ENCODE measurements at regions not wholly inside any gene's neighbourhood (a gene's known extent, or its start where the extent isn't known, plus 50 kb on each side); places are given as distances from the start of the nearest gene placed in this dataset.

DNA sequence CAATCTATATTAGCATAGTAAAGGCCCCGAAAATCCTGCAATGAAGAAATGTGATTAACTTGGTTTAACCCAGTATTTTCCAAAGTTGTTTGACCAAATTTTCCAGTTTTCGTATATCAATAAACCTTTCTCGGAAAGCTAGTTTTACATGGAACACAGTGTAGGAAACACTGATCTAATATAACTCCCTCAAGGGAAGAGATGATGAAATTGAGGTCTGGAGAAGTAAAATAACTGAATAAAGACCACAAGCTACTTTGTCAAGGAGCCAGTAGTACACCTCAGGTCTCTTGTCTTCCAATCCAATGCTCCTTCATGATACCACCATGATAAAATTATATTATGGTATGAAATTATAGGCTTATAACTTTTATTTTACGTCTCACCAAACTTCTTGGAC lies 118.1 kb upstream of the TARS1 start:
- no peak for DNase-seq (ENCODE audit: low read depth, low spot score)

DNA sequence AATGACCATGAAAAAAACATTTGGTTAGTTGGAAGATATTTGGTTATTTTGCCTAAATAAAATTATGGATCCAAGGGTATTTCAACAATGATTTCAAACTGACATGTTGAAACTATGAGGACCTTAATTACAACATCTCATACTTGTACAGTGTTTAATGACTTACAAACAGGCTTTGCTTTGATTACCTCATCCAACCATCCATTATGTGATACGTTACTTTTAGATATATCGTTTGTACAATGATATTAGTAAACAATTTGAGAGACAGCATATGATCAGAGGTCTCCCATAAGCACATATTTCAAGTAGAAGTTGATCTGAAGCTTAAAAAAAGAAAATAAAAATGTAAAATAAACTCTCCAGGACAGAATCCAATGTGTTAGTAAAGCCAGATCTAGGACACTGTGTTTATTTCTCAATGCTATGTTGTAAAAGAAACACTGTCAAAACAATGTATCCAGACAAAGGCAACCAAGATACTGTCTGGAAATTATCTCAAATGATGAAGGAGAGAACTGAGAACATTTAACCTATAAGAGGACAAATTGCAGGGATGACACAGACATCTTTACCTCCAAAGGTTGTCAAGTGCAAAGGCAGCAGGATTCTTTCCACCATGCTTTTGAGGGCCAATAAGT lies 116.0 kb upstream of the TARS1 start:
- DNase-seq (ENCODE audit: low read depth, low spot score): no peak

DNA sequence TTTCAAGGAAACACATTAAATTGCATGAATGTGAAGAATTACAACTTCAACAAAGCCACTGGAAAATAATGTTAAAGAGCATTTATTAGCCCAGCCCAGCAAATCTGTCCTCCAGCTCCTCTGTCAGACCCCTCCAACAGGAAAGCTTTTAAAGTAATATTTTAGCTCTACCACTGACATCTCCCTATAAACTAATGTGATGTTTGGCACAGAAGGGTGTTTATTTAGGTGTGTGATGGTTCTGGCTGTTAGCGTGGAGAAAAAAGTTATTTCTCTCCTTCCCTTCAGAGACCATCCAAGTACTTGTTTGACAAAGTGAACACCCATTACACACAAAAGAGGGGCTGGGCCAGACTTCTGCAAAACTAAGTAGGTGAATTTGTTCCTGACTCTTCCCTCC lies 111.9 kb upstream of the TARS1 start:
- DNase-seq (ENCODE audit: low read depth, low spot score): no peak

DNA sequence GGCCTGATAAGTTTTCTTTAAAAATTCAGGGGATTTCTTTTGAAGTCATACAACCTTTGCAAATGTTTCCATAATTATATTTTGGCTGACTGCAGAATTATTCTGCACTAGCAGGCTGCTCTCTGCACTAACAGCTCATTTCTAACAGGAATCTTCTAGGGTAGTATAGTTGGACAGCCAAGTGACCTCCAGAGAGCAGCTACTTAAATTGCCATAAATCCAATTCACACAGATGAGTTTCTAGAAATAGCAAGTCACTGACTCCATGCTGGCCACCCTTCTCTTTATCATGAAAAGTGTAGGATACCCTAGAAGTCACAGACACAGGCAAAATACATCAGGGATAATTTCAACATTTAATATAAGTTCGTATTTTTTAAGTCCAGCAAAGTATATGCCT lies 110.9 kb upstream of the TARS1 start:
- DNase-seq (ENCODE audit: low read depth, low spot score): no peak

DNA sequence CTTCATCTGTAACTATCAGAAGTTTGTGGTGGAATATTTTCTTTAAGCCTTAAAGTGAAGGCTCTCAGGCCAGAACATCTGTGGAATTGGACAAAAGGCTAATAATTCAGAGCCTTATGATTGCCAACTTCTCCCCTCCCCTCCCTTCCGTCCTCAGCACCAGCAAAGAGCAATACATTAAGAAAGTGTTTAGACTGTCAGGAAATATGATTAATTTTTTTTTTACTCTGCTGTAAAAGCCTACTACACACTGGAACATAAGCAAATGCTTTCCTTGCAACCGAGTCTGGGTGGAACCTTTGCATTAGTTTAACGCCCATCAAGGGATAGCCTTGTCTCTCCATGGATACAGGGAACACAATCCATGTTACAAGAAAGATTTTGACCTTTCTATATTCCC lies 110.3 kb upstream of the TARS1 start:
- DNase-seq (ENCODE audit: low read depth, low spot score): no peak

DNA sequence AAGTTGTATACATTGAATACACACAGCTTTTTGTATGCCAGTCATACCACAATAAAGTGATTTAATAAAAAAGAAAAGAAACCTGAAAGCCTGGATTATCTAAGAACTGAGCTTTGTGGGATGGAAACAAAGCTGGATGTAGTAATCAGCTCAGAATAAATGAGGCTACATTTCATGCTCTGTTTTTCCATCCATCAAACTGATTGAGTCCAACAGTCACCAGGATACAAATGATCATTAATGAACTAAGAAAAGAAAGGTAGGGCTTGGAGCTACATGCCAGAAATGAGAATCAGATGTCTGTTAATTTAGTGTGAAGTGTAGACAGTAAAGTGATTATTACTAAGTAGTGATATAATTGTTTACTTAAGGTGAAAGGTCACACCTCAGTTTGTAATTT lies 109.8 kb upstream of the TARS1 start:
- DNase-seq (ENCODE audit: low read depth, low spot score): no peak

DNA sequence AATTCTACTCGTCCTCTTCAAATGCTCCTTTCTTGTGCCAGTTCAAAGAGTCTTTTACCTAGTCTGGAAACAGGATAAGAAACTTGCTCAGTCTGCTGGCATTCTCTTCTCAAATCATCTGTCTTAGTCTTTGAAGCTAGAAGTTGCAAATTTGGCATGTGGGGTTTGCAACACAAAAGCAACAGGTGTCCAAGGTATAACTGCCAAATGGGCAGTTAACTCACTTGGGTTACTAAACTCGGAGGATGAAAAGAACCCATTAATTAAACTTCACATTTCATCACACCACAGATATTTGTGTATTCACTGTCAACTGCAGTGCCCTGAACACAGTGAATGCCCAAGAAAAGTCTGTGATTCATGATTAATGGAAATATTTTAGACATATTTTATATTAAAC lies 108.0 kb upstream of the TARS1 start:
- DNase-seq (ENCODE audit: low read depth, low spot score): no peak

DNA sequence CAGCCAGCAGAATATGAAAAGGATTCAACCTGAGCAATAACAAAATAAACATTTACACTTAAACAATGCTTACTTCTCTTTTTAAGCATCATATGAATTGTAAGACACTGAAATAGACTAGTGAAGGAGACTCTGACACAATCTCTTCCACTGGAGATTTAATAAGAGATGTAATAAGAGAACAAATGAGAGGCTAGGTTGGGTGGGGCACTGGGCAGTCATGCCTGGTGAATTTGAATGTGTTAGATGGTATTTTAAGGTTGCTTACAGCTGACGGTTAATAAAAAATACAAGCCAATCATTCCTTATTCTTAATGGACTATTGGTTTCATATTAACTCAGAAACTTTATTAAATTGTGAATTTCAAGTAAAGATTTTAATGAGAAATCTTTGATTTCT lies 105.9 kb upstream of the TARS1 start:
- no peak for DNase-seq (ENCODE audit: low read depth, low spot score)

DNA sequence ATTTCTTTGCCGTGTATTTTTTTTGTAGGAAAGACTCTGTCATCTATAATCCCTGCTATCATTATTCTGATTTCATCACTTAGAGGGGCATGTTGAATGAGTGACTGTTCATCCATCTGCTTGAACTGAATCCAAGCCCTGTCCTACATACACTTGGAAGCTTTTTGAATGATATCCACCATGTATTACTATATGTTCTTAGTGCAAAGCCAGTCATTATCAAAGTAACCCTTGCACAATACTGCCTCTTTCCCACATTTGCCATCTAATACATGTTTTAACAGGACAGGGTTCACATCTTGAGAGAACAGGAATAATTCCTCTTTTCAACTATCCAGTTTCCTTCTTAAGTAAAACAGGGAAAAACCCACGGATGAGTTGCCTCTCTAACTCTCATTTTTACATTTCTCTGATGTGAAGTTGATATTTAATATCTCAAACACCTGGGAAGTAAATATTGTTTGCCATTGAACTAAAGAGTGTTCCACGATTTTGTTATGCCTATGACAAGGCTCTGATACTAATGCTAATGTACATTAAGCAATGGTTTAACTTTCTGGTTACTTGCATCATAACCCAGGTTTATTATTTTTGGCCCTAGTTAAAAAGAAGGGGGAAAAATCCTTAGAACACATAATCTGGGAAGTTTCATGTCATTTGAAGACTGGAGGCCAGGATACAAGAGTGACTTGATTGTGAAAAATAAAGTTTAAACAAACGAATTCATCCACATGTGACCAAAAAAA lies 103.7 kb upstream of the TARS1 start:
- no peak for DNase-seq (ENCODE audit: low read depth, low spot score)

DNA sequence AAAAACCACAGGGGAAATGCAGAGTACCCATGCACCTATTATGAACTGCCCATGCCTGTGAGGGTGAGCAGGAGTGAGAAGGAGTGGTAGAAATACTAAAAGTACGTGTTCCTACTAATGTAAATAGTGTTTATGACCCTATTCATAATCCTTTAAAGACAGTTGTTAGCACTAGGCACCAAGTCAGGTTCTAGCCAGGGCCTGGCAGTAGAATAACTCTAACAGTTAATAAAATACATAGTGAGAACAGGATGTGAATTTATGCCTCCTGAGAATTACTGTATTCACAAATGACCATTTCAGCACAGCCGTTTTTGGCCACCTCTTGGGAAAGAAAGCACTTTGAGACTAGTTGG lies 103.2 kb upstream of the TARS1 start:
- no peak for DNase-seq (ENCODE audit: low read depth, low spot score)

DNA sequence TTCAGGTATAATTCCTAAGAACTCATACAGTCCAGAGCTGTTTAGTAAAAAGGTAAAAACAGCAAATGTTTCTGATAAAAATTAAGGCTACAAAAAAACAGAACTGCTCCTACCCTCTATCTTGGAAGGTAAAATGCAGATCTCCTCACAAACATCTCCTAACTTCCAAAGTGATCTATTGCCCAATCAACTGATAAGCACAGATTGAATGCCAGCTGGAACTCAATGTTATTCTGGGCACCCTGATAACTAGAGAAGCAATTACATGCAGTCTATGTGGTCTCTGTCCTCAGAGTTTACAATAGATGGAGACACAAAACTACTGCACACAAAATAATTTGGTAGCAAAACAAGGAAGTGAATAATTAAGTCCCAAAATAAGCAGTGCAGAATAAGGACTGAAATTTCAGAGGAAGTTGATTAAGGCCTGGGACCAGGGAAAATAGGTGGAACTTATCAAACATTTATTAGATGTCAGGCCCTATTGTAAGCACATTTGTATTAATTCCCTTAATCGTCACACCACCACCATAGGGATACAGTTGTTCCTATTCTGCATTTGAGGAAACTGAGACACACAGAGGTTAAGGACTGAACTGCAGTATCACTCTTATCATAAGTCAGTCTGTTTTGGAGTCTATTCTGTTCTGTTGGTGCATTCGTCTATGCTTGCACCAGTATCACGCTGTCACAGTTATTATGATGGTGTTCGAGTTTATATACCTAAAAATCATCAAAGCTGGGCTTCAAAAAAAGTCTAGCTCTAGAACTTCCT lies 102.2 kb upstream of the TARS1 start:
- DNase-seq (ENCODE audit: low read depth, low spot score): no peak

DNA sequence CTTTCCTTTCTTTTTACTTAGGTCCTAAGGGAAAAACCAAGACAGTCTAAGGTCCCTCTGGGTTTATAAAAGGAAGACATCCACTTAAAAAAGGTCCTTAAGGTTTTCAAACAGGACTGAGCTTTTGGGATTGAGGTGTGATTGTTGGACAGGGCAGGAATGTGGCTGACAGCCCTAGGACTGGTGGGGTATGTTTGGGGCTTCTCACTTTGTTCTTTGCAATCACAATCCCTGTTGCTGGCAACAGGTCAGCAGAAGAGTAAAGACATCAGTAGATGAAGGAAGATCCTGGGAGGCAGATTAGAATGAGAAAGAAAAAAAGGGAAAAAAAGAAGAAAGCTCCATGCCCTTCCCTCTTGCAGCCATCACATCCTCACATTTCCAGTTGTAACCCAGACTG lies 101.4 kb upstream of the TARS1 start:
- peak; percentile 10 for DNase-seq (ENCODE audit: low read depth, low spot score)

DNA sequence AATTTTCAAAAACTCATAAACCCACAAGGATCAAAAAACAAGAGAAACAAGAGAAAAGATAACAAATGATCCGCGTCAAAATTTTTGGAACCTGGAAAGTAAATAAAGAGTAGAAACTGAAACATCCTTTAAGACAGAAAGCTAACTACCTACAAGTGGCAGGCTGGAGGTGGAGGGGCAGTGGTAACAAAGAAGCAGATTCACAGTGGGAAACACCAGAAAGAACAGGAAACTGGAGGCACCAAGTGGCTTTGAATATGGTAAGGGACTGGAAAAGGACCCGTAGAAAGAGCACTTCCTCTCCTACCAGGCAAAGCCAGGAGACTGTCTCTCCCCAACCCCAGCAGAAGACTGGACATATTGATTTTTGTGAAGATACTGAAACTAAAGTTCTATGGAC lies 100.6 kb upstream of the TARS1 start:
- DNase-seq (ENCODE audit: low read depth, low spot score): peak; percentile 28

DNA sequence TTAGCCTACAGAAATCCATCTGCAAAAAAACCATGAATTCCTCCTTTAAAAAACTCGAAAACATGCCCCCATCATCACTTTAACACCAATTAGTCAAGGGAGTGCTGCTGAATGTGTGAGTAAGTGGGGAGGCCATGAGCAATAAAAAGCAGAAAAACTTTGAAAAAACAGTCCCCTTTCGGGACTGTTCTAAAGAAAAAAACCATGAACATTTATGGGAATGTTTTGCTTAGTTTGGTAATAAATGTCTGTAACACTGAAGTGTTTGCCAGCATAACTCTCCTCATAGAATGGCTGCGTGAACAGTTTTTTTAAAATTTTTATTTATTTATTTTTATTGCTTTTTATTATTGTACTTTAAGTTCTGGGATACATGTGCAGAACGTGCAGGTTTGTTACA lies 99.4 kb upstream of the TARS1 start:
- no peak for DNase-seq (ENCODE audit: low read depth, low spot score)

DNA sequence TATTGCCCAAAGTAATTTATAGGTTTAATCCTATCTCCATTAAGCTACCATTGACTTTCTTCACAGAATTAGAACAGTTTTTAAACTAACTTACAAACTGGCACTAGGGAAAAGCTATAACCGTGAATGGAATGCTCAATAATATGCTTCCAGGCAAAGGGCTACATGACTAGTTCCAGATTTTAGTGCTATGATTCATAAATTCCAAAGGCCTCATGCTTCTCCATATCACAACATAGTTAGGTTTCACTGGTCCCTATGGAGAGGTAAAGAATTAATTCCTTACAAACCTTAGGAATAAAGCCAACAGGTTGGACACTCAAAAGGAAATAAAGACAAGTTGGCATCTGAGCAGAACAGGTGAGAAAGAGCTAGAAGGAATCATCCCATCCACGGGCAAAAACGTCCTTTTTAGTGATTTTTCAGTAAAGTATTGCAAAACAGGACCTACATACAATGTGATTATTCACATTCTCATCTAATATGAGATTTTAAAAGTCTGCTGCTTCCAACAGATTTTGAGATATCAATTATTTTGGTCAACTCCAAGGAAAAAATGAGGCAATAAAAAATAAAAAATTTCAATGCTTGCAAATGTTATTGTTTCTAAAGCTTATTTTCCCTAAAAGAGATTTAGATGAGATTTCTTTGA lies 97.0 kb upstream of the TARS1 start:
- DNase-seq (ENCODE audit: low read depth, low spot score): no peak

DNA sequence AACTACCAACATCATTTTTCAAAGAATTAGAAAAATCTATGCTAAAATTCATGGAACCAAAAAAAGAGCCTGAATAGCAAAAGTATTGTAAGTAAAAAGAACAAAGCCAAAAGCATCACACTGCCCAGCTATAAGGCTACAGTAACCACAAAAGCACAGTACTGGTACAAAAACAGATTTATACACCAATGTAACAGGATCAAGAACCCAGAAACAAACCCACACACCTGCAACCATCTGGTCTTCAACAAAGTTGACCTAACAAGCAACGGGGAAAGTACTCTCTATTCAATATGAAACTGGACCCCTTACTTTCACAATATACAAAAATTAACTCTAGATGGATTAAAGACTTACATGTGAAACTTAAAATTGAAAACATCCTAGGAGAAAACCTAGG lies 94.2 kb upstream of the TARS1 start:
- DNase-seq (ENCODE audit: low read depth, low spot score): no peak

DNA sequence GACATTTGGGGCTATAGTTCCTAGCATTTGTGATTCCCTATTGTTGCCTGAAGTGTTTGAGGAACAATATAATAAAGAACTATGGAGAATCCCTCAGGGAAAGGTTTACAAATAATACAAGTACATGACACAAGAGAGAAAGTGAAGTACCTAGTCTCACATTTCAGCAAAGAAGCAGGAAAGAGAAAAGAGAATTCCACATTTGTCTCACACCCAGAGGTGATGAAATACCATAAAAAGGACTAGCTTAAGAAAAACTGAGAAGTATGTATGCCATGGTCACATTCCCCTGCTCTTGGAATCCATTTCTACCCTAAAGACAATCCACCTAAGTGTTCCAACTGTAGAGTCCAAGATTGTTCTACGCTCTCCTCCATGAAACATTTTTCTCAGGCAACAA lies 79.0 kb upstream of the TARS1 start:
- no peak for DNase-seq (ENCODE audit: low read depth, low spot score)

DNA sequence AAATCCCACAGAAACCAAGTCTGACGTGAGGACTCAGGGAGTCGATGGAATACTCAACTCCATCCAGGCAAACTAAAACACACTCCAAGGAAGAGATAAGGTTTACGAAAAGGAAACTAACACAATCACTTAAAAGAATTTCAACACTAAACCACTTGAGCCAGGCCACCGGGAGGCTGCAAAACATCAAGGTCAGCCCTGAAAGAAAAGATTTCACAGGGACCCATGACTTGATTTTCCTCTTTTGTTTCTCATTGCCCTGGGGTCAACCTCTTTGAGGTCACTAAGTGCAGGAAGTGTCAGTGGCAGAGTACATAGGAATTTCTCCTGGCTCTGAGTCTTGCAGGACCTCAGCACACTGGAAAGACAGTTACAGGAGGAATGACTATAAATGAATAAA lies 77.8 kb upstream of the TARS1 start:
- peak; percentile 91 for DNase-seq (ENCODE audit: low read depth, low spot score)

DNA sequence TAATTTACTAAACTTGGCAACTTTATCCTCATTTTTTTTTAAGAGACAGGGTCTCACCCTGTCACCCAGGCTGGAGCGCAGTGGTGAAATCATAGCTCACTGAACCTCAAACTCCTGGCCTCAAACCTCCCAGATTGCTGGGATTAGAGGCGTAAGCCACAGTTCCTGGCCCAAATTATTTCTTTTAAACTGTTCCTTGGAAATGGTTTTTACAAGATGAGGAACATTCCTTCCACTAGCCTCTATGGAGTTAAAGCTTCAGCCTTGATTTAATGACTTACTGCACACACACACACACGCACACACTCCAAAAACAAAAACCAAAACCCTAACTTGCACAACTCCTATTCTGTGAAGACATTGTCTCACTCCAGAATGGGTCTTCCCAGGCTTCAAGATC lies 77.2 kb upstream of the TARS1 start:
- peak; percentile 17 for DNase-seq (ENCODE audit: low read depth, low spot score)

DNA sequence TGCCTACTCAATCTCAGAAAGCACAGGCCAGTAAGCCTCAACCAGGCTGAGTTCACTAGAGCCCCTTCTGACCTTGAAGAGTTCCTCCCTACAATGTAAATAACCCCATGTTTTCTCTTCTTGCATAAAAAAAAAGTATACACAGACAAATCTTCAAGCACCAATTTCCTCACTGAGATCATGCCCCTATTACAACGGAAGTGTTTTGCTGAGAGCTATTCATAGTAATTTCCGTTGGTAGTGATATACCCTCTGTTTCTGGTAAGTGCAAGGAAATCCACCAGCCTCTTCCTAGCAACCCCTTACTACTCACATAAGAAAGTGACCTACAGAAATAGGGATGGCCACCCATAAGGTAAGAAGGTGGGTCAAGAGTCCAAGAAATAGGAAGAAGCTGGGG lies 76.4 kb upstream of the TARS1 start:
- no peak for DNase-seq (ENCODE audit: low read depth, low spot score)

DNA sequence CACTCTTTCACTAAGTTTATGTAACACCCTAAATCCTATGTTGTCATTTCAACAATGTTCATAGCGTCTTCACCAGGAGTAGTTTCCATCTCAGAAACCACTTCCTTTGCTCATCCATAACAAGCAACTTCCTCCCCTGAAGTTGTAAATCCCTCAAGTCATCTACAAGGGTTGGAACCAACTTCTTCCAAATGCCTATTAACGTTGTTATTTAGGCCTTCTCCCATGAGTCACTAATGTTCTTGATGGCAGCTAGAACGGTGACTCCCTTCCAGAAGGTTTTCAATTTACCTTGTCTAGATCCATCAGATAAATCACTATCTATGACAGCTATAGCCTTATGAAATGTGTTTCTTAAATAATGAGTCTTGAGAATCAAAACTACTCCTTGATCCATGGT lies 73.3 kb upstream of the TARS1 start:
- no peak for DNase-seq (ENCODE audit: low read depth, low spot score)

Measured in ELF-1 (cell line).